CD4-positive, alpha-beta T cell (primary cell): ENCODE measurements at regions not wholly inside any gene's neighbourhood (a gene's known extent, or its start where the extent isn't known, plus 50 kb on each side); places are given as distances from the start of the nearest gene placed in this dataset.

Source experiments
- ATAC-seq: fragments of 200-7000 bp; cut with Tn5 transposase; one replicate; pipeline ENCODE4 v1.10.0; 2022; ENCODE audit warnings: mild to moderate bottlenecking; ENCODE audit not compliant: poor library complexity
- CTCF ChIA-PET: fragments of 350-600 bp; sonication (Branson Sonifier 250); formaldehyde crosslinking; loops from one replicate; lab custom pipeline; 2021; ENCODE audit warnings: antibody characterized with exemption, inconsistent platforms; lab: Charles Lee
- POLR2A ChIA-PET: fragments of 350-600 bp; sonication (Branson Sonifier 250); formaldehyde crosslinking; loops from one replicate; lab custom pipeline; 2021; ENCODE audit warnings: antibody characterized with exemption, inconsistent platforms; lab: Charles Lee
- DNase-seq, 14 experiments: peaks; one replicate each; pipeline ENCODE4 v3.0.0-alpha.2; 2013 to 2020; ENCODE audit warnings: mixed read lengths in 2 of 14
- H3K27ac ChIP-seq, 2 donors: one replicate each; pipeline versions ENCODE4 v1.5.1 to v1.7.0; 2013; ENCODE audit warnings: low read length in 2 of 2, low read depth in 1 of 2, mild to moderate bottlenecking in 1 of 2
- H3K27me3 ChIP-seq, 2 experiments: 1 replicate in 1 of 2; 2 replicates in 1 of 2; pipeline versions ENCODE4 v1.6.1 to v1.7.0; 2013; ENCODE audit warnings: low read length in 2 of 2, control low read depth in 1 of 2, mild to moderate bottlenecking in 1 of 2, moderate library complexity in 1 of 2; ENCODE audit not compliant: insufficient read depth in 2 of 2, control insufficient read depth in 1 of 2
- H3K36me3 ChIP-seq: one replicate; pipeline ENCODE4 v1.6.1; 2013; ENCODE audit warnings: low read length, control low read depth; ENCODE audit not compliant: insufficient read depth
- H3K4me1 ChIP-seq: one replicate; pipeline ENCODE4 v1.6.1; 2013; ENCODE audit warnings: low read length, control low read depth; ENCODE audit not compliant: insufficient read depth
- H3K4me3 ChIP-seq: one replicate; pipeline ENCODE4 v1.5.1; 2013; ENCODE audit warnings: mild to moderate bottlenecking, low read length, moderate library complexity
- H3K9me3 ChIP-seq, 2 experiments: 1 replicate in 1 of 2; 2 replicates in 1 of 2; pipeline versions ENCODE4 v1.6.1 to v1.7.0; 2013; ENCODE audit warnings: low read length in 2 of 2, mild to moderate bottlenecking in 2 of 2, control low read depth in 1 of 2, moderate library complexity in 1 of 2; ENCODE audit not compliant: control insufficient read depth in 1 of 2, insufficient read depth in 1 of 2
- H3K27ac Mint-ChIP-seq: one replicate; pipeline ENCODE4 v1.8.0; 2020; ENCODE audit warnings: mixed read lengths
- H3K27me3 Mint-ChIP-seq: one replicate; pipeline ENCODE4 v1.8.0; 2021; ENCODE audit warnings: mixed read lengths
- H3K36me3 Mint-ChIP-seq: one replicate; pipeline ENCODE4 v1.8.0; 2021; ENCODE audit warnings: low read depth, mixed read lengths
- H3K4me1 Mint-ChIP-seq: one replicate; pipeline ENCODE4 v1.8.0; 2021; ENCODE audit warnings: low read depth, mixed read lengths
- H3K4me3 Mint-ChIP-seq: one replicate; pipeline ENCODE4 v1.8.0; 2020; ENCODE audit warnings: mild to moderate bottlenecking, mixed read lengths
- H3K9me3 Mint-ChIP-seq: one replicate; pipeline ENCODE4 v1.8.0; 2020; ENCODE audit warnings: mixed read lengths
- intact Hi-C, 2 experiments: fragments of 100-400 bp; cut with DNase I in 1 of 2; cut with micrococcal nuclease in 1 of 2; formaldehyde crosslinking; loops; one replicate each; pipeline versions ENCODE4 v1.15.1 to v1.9.0; 2023 to 2025; cut with DNase I, micrococcal nuclease
- TF ChIP-seq, protein P1 (sequence below): fragments of 200-600 bp; IDR thresholded peaks from one replicate; pipeline ENCODE4 v1.8.0; 2022; ENCODE audit warnings: antibody characterized with exemption, mild to moderate bottlenecking

DNA sequence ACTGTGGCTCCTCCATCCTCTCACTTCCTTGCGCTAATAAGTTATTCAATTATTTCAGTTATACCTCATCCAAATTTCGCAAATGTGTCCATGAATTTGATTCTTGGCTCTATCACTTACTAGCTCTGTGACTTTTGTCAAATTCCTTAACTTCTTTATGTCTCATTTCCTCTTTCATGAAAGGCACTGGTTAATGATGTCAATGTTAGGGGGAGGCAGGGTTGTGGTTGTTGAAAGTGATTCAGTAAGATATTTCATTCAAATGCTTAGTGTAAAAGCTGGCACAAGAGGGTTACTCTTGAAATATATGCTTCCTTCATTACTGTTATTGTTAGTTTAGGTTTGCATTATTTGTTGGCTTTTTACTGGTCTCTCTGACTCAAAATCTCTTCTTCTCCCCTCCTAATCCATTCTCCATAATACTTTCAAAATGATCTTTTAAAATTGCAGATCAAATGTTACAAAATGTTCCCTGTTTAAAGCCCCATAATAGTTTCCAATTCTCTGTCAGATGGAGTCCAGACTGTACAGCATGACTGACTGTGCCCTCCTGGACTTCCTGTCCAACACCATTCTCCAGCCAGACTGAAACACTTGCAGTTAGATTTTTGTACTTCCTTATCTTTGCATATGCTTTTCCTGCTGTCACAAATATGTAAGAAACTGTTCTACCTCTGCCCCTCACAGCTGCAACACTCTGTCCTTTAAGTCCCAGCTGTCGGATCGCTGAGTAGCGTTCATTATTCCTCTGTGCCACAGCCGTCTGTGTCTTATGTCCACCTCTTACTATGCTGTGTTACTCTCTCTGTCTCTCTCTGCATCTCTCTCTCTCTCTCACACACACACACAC, 510.6 kb upstream of the RAG2 start:
- DNase-seq = no peak
- ATAC-seq = no peak
- Histone ChIP-seq H3K4me3 (no peak overlapping the region), H3K27ac (no peak overlapping the region), H3K36me3 (no peaks in the 10 kb centered on the region), H3K9me3 (no peaks in the 10 kb centered on the region), H3K4me1 (no peaks in the 10 kb centered on the region), H3K27me3 (no peaks in the 10 kb centered on the region)
- Mint-ChIP-seq H3K36me3 (no peaks in the 10 kb centered on the region), H3K27me3 (no peaks in the 10 kb centered on the region), H3K27ac (no peak overlapping the region), H3K4me1 (no peaks in the 10 kb centered on the region), H3K4me3 (no peak overlapping the region), H3K9me3 (no peaks in the 10 kb centered on the region)
- POLR2A ChIA-PET = no interaction called here
- intact Hi-C loops = no loop called here
- TF ChIP-seq, protein P1, sequence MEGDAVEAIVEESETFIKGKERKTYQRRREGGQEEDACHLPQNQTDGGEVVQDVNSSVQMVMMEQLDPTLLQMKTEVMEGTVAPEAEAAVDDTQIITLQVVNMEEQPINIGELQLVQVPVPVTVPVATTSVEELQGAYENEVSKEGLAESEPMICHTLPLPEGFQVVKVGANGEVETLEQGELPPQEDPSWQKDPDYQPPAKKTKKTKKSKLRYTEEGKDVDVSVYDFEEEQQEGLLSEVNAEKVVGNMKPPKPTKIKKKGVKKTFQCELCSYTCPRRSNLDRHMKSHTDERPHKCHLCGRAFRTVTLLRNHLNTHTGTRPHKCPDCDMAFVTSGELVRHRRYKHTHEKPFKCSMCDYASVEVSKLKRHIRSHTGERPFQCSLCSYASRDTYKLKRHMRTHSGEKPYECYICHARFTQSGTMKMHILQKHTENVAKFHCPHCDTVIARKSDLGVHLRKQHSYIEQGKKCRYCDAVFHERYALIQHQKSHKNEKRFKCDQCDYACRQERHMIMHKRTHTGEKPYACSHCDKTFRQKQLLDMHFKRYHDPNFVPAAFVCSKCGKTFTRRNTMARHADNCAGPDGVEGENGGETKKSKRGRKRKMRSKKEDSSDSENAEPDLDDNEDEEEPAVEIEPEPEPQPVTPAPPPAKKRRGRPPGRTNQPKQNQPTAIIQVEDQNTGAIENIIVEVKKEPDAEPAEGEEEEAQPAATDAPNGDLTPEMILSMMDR = no peak
- CTCF ChIA-PET = interaction anchor here (1.2 kb wide), 1 partner anchor 13 kb away, joined by 3 read pairs; no protein-coding TSS in a partner anchor

DNA sequence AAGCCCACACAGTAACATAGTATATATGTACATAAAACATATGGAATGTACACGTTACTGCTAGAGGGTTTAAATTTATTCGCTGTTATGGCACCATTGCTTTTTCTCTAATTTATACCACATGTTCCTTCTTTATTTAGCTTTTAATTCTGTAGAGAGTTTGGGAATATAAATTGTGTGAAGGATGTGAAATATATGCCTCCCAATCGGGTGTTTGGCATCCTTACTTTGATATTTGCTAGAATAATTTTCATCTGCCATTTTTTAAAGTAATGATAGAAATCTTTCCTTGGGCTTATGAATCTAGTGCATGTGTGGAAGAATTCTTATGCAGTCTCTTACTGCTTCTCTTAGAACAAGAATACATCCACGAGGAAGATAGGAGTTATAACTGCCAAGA, 509.8 kb upstream of the RAG2 start:
- H3K27me3 Mint-ChIP-seq = no peaks in the 10 kb centered on the region
- Histone ChIP-seq H3K36me3 (no peaks in the 10 kb centered on the region), H3K4me3 (no peak overlapping the region), H3K4me1 (no peaks in the 10 kb centered on the region), H3K9me3 (no peaks in the 10 kb centered on the region), H3K27me3 (no peaks in the 10 kb centered on the region), H3K27ac (no peak overlapping the region)
- H3K4me3 Mint-ChIP-seq = no peak overlapping the region
- DNase-seq (no peak), ATAC-seq (no peak)
- intact Hi-C loops = no loop called here
- no peaks in the 10 kb centered on the region for H3K4me1 Mint-ChIP-seq
- POLR2A ChIA-PET = no interaction called here
- H3K36me3 Mint-ChIP-seq = no peaks in the 10 kb centered on the region
- CTCF ChIA-PET = interaction anchor here (1.2 kb wide), 1 partner anchor 12 kb away, joined by 3 read pairs; no protein-coding TSS in a partner anchor
- no peak overlapping the region for H3K27ac Mint-ChIP-seq
- TF ChIP-seq, protein P1 = no peak
- no peaks in the 10 kb centered on the region for H3K9me3 Mint-ChIP-seq

DNA sequence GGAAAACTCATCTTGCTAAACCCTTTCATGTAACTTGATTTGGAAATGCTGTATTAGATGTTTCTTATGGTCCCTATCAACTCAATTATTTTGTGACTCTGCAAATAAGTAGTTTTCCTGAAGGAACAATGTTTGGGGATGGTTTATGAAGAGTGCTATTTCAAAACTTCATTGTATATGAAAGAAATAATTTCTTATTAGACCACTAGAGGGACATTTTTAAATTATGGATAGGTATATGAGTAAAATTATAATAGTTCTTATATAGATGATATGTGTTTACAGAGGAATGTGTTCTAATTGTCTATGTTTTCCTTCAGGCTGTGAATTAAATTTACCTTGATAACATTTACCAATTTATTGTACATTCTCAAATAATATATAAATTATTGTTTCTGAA, 509.4 kb upstream of the RAG2 start:
- intact Hi-C loops = no loop called here
- no peaks in the 10 kb centered on the region for H3K27me3 ChIP-seq
- no peaks in the 10 kb centered on the region for H3K27me3 Mint-ChIP-seq
- POLR2A ChIA-PET = no interaction called here
- H3K36me3 ChIP-seq = no peaks in the 10 kb centered on the region
- ATAC-seq (no peak), DNase-seq (no peak)
- no peaks in the 10 kb centered on the region for H3K4me1 Mint-ChIP-seq
- no peak overlapping the region for H3K4me3 Mint-ChIP-seq
- TF ChIP-seq, protein P1 = no peak
- no peak overlapping the region for H3K27ac ChIP-seq
- no peaks in the 10 kb centered on the region for H3K4me1 ChIP-seq
- H3K9me3 ChIP-seq = no peaks in the 10 kb centered on the region
- CTCF ChIA-PET = interaction anchor here (1.2 kb wide), 1 partner anchor 11 kb away, joined by 3 read pairs; no protein-coding TSS in a partner anchor
- H3K36me3 Mint-ChIP-seq = no peaks in the 10 kb centered on the region
- no peaks in the 10 kb centered on the region for H3K9me3 Mint-ChIP-seq
- no peak overlapping the region for H3K4me3 ChIP-seq
- no peak overlapping the region for H3K27ac Mint-ChIP-seq
